HG03064 (cell line): ENCODE measurements at regions not wholly inside any gene's neighbourhood (a gene's known extent, or its start where the extent isn't known, plus 50 kb on each side); places are given as distances from the start of the nearest gene placed in this dataset.

Experiments used
- ATAC-seq: cut with Tn5 transposase; IDR thresholded peaks from one replicate; pipeline ENCODE4 v1.9.1; 2021; ENCODE audit warnings: low read depth; ENCODE audit not compliant: unreplicated experiment

DNA sequence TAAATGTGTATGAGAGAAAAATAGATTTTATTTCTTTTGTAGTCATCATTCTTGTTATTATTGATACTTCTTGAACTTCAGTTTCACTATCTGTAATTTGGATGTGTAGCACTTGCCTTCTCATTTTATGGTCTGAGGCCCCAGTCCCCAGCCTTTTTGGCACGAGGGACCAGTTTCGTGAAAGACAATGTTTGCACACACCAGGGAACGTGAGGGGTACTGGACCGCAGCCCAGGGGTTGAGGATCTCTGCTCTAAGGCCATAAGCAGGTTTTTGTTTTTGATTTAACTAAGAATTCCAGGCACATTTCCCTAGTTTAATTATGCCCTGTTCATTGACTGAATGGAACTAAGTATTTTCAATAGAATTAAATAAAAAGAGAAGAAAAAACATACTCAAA lies 261.5 kb downstream of the BMP2 start:
- no peak for ATAC-seq

DNA sequence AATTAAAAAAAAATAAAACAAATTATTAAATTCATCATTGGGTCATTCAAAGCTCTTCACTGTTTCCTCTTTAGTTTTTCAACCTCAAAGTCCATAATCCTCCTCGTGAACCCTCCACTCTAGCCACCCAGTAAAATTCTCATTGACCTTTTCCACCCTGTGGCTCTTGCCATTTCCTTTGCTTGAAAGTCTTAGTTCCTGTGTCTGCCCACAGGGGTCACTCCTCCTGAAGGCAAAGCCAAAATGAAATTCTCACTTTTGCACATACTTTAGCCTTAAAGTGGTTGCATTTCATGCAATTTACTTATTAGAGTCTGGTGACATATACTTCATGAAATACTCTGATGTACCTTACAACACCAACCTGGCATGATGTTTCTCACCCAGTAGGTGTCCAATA lies 263.7 kb downstream of the BMP2 start:
- no peak for ATAC-seq

DNA sequence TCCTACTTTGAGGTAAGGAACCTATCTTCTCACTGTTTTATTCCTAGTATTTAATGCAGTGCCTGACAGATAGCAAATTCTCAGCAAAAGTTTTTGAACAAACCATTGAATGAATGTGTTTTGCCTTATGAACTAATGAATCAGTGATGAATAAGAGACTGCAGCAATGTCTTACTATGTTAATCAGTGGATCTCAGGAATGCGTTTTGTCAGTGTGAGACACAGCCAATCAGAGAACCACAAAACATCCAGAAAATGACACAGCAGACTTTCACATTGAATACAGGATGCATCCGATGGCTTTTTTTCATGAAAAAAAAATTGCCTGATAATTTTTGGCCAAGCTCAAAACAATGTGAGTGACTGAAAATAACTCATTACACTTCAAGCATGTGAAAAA lies 270.5 kb downstream of the BMP2 start:
- ATAC-seq: no peak

DNA sequence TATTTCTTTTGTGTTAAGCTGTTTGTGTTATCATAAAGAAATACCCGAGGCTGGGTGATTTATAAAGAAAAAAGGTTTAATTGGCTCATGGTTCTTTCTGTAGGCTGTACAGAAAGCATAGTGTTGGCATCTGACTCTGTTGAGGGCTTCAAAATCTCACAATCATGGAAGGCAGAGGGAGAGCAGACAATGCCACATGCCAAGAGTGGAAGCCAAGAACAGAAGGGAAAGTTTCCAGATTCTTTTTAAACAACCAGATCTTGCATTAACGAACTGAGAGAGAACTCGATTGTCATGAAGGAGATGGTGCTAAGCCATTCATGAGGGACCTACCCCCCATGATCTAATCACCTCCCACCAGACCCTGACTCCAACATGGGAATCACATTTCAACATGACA lies 290.1 kb downstream of the BMP2 start:
- ATAC-seq: no peak

DNA sequence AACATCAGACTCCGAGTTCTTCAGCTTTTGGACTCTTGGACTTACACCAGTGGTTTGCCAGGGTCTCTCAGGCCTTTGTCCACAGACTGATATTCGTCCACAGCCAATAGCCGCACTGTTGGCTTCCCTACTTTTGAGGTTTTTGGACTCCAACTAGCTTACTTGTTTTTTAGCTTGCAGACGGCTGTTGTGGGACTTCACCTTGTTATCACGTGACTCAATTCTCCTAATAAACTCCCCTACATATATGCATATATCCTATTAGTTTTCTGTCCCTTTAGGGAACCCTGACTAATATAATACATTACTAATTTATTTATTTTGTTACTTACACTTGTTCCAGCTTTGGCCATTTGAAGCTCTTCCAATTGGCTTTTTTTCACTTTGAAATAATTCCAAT lies 311.3 kb downstream of the BMP2 start:
- ATAC-seq: no peak

DNA sequence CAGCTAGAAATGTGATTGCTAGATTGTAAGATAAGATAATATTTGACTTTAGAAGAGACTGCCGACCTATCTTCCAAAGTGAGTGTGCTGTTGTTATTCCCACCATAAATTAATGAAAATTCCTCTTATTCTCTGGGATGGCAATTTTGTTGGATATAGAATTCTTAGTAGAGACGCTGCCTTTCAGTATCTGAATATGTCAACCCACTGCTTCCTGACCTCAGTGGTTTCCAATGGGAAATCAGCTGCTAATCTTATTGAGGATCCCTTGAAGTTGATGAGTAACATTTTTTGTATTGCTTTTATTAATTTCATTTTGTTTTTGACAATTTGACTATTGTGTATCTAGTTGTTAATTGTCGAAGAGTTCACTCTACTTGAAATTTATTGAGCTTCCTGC lies 313.0 kb downstream of the BMP2 start:
- ATAC-seq: no peak

DNA sequence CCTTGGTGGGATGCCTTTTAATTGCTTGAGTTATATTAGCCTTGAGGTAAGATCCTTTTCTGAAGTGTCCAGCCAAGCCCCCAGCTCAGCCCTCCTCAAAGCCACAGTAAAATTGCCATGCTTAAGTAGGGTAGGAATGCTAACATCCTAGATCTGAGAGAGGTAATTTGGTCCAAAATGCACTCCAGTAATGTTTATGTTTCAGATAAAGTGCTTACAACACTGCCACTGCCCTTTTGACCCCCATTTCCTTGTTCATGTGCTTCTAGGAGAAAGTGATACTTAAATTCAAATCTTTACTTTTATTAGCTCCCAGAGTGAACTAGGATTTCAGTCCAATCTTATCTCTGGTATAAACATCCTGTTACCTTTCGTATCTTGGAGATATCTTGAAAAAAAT lies 318.0 kb downstream of the BMP2 start:
- no peak for ATAC-seq

DNA sequence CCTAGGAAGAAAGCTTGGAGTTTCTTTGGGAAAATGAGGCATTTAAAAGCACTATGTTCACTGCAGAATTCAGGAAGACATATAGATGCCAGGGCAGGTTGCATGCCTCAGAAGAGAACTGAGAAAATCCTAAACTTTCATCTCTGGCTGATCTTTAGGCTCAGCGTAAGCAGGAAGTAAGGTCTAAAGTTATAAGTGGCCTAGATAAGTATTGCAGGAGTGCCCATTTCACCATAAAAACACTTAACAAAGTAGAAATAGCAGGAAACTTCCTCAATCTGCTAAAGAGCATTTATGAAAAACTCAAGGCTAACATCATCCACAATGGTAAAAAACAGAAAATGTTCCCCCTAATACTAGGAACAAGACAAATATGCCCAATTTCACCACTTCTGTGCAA lies 320.3 kb downstream of the BMP2 start:
- ATAC-seq: no peak

DNA sequence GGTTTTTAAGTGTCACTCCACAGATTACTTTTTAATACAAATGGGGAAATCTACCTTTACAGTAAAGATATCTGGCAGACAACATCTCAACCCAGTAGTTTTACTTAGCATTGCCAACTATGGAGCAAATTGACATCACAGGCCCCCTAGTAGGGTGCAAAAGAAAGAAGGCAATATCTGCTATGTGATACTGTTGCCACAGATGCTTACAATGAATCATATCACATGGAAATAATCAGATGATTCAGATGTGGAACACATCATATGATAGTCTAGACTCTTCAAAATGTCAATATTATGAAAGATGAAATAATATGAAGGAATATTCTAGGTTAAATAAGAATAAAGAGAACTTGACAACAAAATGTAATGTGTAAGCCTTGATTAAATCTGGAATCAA lies 322.5 kb downstream of the BMP2 start:
- ATAC-seq: no peak

DNA sequence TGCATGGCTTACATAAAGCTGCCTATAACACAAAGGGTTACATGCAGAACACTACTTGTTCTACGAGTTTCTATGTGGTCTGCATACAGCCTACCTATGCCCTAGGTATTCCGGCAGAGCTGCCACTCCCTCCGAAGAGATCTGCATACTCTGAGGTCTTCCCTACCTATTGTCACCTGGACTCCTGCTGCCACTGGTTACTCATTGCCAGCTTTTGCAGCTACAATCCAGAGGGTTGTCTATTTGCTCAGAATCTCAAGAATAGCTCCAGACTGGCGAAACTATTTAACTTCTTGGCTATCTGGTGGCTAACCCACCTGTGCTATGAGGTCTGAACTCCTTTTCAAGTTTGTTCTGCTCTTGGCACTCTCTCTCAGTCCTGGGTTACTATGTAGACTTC lies 323.3 kb downstream of the BMP2 start:
- ATAC-seq: no peak

DNA sequence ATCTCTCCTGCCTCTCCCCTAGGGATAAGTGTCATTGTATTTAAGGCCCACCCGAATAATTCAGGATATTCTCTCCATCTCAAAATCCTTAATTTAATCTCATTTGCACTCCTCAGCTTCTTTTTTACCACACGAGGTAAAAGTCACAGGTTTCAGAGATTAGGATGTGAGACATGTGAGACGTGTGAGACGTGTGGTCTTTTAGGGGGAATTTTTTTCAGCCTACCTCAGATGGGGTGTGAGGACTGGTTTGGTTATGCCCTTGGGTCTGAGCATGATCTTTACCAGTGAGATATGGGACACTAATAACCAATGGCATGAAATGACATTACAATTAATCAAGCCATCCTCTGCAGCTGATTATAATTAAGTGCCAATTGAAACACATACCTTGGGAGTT lies 324.2 kb downstream of the BMP2 start:
- ATAC-seq: no peak

DNA sequence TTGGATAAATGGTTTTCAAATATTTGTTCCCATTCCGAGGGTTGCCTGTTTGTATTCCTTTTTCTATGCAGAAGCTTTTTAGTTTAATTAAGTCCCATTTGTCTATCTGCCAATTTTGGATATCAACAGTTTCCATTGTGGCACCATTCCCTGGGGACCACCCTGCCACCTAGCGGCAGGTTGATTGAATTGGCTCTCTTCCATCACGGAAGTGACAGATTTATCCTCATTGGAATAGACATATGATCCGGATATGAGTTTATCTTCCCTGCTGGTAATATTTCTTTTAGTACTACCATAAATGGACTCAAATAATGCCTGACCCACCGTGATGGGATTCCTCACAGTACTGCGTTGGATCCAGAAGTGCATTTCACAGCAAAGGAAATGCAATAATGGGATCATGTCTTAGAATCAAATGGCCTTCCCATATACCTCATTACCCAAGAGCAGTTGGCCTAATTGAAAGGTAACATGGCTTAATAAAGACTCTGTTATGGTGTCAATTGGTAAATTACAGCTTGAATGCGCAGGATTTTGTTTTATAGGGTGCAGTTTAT lies 327.0 kb downstream of the BMP2 start:
- no peak for ATAC-seq

DNA sequence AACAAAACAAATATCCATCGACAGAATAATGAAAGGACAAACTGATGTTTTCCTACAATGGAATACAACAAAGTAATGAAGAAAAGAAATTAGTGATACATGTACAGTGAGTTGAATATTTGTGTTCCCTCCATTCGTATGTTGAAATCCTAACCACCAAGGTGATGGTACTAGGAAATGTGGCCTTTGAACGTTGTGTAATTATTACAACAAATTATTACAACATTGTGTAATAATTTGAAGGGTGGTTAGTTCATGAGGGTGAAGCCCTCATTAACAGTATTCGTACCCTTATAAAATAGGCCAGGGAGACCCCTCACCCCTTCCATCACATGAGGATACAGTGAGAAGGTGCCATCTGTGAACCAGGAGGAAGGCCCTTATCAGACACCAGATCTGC lies 339.4 kb downstream of the BMP2 start:
- ATAC-seq: no peak

DNA sequence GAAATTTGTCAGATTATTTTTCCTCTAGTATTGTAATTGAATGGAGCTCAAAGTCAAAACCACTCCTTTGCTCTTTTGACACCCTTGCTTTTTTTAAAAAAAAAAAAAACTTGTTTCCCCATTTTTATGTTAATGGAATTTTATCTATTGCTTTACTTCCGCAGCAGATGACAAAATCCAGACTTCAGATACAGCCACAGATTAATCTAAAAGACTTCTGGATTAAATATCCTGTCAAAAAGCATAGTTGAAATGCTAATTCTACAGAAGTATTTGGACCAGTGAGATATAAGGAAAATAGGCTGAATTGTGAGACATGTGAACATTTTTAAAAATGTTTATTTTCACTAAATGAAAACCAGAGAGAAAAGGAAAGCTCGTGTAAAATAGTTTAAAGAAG lies 341.4 kb downstream of the BMP2 start:
- ATAC-seq: no peak

DNA sequence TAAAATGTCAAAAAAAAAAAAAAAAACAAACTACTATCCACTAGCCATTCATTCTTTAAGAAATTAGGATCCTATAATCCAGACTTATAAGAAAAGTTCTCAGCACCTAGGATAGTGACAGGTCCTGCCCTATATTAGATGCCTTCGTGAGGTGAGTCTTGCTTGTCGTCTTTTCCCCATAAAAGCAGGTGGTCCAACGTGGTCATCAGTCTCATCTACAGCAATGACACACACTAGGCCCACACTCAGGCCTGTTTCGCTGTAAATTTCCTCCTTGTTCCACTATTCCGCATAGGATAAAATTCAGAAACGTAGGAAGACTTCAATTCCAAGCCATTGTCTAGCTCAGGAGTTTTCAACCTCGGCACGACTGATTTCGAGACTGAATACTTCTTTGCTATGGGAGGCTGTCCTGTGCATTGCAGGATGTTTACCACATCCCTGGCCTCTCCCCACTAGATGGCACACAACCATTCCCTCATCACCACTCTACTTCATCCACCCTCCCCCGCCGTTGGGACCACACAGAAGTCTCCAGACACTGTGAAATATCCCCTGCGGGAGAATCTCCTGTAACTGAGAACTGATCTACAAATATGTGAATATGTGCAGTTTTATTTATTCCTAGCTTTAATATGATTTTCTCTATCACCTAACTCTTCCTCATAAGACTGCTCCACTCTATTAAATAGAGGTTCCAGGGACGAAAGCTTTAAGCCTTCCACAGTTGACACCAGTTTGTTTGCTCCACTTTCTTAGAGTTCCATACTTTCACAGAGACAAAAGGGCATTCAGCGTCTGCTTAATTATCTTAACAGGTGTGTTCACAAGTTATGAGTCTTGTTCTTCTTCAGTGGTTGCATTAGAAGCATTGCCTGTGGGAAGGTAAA lies 346.3 kb downstream of the BMP2 start:
- no peak for ATAC-seq

DNA sequence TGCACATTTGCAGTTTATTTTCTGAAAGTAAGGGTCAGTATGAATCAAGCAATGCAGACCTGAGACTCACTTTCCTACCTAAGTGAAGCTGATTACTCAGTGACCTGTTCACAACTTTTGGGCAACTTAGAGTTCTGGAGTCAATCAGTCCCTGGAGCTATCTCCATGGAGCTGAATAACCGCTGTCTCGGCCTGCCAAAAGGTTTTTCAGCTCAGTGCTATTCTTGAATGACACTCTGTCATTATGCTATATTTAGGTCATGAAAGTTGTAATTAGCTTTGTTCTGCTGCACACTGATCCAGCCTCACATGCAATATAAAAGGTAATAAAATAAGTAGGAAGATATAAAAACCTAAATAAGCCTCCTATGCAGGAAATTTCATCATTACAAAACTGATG lies 356.0 kb downstream of the BMP2 start:
- ATAC-seq: no peak

DNA sequence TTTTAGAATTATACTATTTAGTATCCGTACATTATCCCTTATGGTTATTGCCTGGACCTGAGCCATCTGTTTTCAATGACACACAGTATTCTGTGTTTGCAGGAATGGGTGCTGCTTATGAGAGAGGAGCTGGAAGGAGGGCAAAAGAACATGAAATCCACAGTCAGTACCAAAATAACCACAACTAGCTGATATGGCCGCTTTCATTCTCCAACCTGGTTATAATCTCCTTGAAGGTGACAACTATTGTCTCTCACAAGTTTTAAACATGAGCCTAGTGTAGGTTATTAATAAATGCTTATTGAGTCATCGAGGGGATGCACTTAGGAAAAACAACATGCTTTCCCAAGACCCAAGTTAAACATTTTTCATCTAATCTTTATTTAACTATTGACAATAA lies 356.6 kb downstream of the BMP2 start:
- ATAC-seq: no peak

DNA sequence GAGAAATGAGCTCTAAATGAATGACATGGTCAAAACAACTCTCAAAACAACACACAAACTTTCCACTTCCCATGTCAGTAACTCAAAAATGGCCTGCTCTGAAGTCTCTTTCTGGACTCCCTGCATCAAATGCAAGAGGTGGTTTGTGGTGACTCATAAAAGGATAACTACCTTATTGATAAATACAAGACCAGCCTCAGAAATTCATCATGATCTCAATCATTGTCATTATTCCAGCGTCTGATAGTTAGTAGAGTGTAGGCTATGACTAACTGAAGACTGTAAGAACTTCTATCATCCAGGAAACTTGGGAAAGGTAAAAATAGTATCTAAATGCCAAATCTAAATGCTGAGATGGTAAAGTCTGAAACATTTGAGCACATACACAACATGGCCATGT lies 369.4 kb downstream of the BMP2 start:
- no peak for ATAC-seq

DNA sequence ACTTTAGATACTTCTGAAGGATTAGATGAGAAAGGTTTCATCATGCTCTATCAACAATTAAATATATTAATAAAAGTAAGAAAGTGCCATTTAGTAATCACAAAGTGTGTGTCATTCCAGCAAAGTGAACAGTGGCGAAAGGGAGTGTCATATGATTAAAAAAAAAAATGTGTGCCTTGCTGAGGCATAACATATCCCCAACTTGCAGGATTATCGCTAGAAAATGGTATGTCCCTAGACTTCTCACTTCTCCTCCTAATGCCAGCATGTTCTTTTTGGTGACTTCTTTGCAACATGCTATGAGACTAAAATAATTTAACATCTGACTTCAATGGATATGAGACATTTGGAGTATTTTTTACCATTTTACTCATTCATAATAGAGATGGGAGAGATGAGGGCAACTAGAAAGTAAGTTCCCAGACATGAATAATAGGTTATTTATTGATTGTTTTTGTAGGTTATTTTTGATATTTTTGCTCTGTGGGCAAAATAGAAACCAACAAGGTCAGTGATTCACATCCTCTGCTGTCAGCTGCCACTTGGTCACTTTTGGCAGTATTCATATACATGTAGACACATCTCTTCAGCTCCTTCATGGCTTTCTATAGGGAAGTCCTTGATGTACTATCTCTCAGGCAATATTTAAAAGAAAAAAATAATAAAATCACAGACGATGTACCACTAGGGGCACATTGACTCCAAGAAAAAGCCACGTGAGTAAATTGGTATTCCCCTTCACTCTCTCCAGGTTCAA lies 370.1 kb downstream of the BMP2 start:
- peak; percentile 79 for ATAC-seq

DNA sequence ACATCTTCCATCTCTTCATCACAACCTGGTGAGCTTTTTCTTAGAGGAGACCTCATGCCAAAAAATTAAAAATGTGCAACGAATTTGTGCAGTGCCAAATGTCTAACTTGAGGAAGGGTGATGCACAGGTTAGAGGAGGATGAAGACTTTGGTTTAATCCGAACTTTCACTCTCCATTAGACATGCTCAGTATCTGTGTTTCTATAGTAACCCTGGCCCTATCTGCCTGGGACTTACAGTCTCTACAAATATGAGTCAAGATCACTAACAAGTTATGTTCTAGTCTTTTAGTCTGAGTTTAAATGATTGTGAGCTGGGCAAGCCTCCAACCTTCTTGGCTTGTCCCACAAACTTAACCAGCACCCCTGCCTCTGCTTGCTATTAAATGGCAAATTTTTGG lies 377.0 kb downstream of the BMP2 start:
- ATAC-seq: no peak

DNA sequence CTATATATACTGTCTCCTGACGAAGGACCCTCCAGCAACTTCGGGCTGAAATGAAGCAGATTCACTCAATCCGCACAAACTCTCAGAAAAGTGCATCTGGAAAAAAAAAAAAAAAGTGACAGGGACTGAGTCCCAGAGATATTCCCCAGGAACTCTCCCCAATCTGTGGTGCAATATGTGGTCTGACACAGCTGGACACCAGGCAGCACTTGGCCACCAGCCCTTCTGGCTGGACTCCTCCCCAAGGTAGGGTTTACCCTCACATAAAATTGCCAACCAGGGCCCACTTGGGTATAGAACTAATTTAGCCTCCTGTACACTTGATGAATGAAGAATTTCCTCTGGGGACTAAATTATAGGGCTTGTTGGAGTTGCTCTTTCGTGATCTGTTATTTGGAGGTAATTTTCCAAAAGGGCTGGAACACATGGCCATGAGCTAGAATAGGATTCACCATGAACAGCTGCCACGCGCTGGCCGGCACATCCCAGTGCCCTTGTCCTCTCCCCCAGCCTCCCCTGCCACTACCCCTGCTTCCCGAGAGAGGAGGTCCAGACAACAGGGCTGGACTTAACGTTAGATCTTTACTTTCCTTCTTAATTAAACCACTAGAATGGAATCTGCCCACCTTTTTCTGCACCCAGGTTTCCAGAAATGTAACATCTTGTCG lies 379.2 kb downstream of the BMP2 start:
- no peak for ATAC-seq
